H1 (cell line): ENCODE measurements at regions not wholly inside any gene's neighbourhood (a gene's known extent, or its start where the extent isn't known, plus 50 kb on each side); places are given as distances from the start of the nearest gene placed in this dataset.

Experiments
- KDM5A ChIP-seq: fragments of 200-600 bp; IDR thresholded peaks from 2 replicates; pipeline ENCODE4 v1.7.1; 2012; ENCODE audit warnings: mild to moderate bottlenecking, low read length, inconsistent platforms, mixed read lengths
- RFX5 ChIP-seq: IDR thresholded peaks from 2 replicates; pipeline ENCODE4 v1.6.1; 2011; ENCODE audit warnings: low read depth, low read length, improper control_type of control experiment, borderline replicate concordance
- SP2 ChIP-seq: IDR thresholded peaks from 2 replicates; pipeline ENCODE4 v1.6.1; 2012; ENCODE audit warnings: mild to moderate bottlenecking, low read length, inconsistent platforms
- SRF ChIP-seq: IDR thresholded peaks from 2 replicates; pipeline ENCODE4 v1.6.1; 2011; ENCODE audit warnings: mild to moderate bottlenecking, low read depth, low read length, moderate library complexity

- TF ChIP-seq SRF (no peak), KDM5A (no peak), SP2 (no peak), RFX5 (no peak)
Observed at GRCh38 chr21:35927262-35927661, 133.1 kb downstream of the SETD4 start (continued).
